ENCODE measurements at regions not wholly inside any gene's neighbourhood (a gene's known extent, or its start where the extent isn't known, plus 50 kb on each side); places are given as distances from the start of the nearest gene placed in this dataset.

- intact Hi-C loops (cut with DNase I), result no loop called here
- no peak overlapping the region for H3K27ac ChIP-seq
- no peak for DNase-seq
- H3K36me3 ChIP-seq, result no peaks in the 10 kb centered on the region
- no peaks in the 10 kb centered on the region for H3K4me1 ChIP-seq
- no peak overlapping the region for H3K4me3 ChIP-seq
- no peak for TF ChIP-seq CTCF (IDR thresholded peaks at IDR 0.05)
- no peak overlapping the region for H3K9ac ChIP-seq (ENCODE audit: low read depth in 2 of 2, low read length in 2 of 2)
- H3K27me3 ChIP-seq, result no peaks in the 10 kb centered on the region
- no peaks in the 10 kb centered on the region for H3K9me3 ChIP-seq
These were observed 83.0 kb downstream of the ADRA2C start for GRCh38 chr4:3849140-3849539.

- intact Hi-C loops (cut with DNase I), result no loop called here
- Histone ChIP-seq H3K9me3 (no peaks in the 10 kb centered on the region), H3K27me3 (no peaks in the 10 kb centered on the region), H3K9ac (ENCODE audit: low read depth in 2 of 2, low read length in 2 of 2) (no peak overlapping the region), H3K27ac (no peak overlapping the region), H3K36me3 (no peaks in the 10 kb centered on the region), H3K4me3 (no peak overlapping the region), H3K4me1 (no peaks in the 10 kb centered on the region)
- TF ChIP-seq CTCF (IDR thresholded peaks at IDR 0.05), result no peak
- no peak for DNase-seq
These were observed 83.9 kb downstream of the ADRA2C start for GRCh38 chr4:3850128-3850527.

GRCh38 chr4:3851211-3851610, 85.0 kb downstream of the ADRA2C start:
- DNase-seq, result no peak
- Histone ChIP-seq H3K27me3 (no peaks in the 10 kb centered on the region), H3K36me3 (no peaks in the 10 kb centered on the region), H3K4me1 (no peaks in the 10 kb centered on the region), H3K9me3 (no peaks in the 10 kb centered on the region), H3K4me3 (no peak overlapping the region), H3K27ac (no peak overlapping the region), H3K9ac (ENCODE audit: low read depth in 2 of 2, low read length in 2 of 2) (no peak overlapping the region)
- no peak for TF ChIP-seq CTCF (IDR thresholded peaks at IDR 0.05)
- intact Hi-C loops (cut with DNase I), result no loop called here

- no peak for DNase-seq
- no peaks in the 10 kb centered on the region for H3K9me3 ChIP-seq
- intact Hi-C loops (cut with DNase I), result no loop called here
- no peak overlapping the region for H3K27ac ChIP-seq
- TF ChIP-seq CTCF (IDR thresholded peaks at IDR 0.05), result no peak
- no peak overlapping the region for H3K9ac ChIP-seq (ENCODE audit: low read depth in 2 of 2, low read length in 2 of 2)
- no peaks in the 10 kb centered on the region for H3K27me3 ChIP-seq
- no peaks in the 10 kb centered on the region for H3K4me1 ChIP-seq
- no peak overlapping the region for H3K4me3 ChIP-seq
- no peaks in the 10 kb centered on the region for H3K36me3 ChIP-seq
These were observed 85.7 kb downstream of the ADRA2C start for GRCh38 chr4:3851881-3852280.

GRCh38 chr4:3852309-3852708, 86.1 kb downstream of the ADRA2C start:
- Histone ChIP-seq H3K36me3 (no peaks in the 10 kb centered on the region), H3K4me3 (no peak overlapping the region), H3K27ac (no peak overlapping the region), H3K9me3 (no peaks in the 10 kb centered on the region), H3K9ac (ENCODE audit: low read depth in 2 of 2, low read length in 2 of 2) (no peak overlapping the region), H3K4me1 (no peaks in the 10 kb centered on the region), H3K27me3 (no peaks in the 10 kb centered on the region)
- no peak for TF ChIP-seq CTCF (IDR thresholded peaks at IDR 0.05)
- no peak for DNase-seq
- intact Hi-C loops (cut with DNase I), result no loop called here

GRCh38 chr4:3852711-3853110, 86.5 kb downstream of the ADRA2C start:
- Histone ChIP-seq H3K9me3 (no peaks in the 10 kb centered on the region), H3K4me1 (no peaks in the 10 kb centered on the region), H3K4me3 (no peak overlapping the region), H3K27ac (no peak overlapping the region), H3K9ac (ENCODE audit: low read depth in 2 of 2, low read length in 2 of 2) (no peak overlapping the region), H3K36me3 (no peaks in the 10 kb centered on the region), H3K27me3 (no peaks in the 10 kb centered on the region)
- no peak for DNase-seq
- intact Hi-C loops (cut with DNase I), result no loop called here
- TF ChIP-seq CTCF (IDR thresholded peaks at IDR 0.05), result no peak

Measured in colonic mucosa (tissue), 4 donors.